ENCODE measurements at regions not wholly inside any gene's neighbourhood (a gene's known extent, or its start where the extent isn't known, plus 50 kb on each side); places are given as distances from the start of the nearest gene placed in this dataset.

GRCh38 chr2:145185696-145186095 lies 665.8 kb upstream of the ZEB2 start:
- no peak overlapping the region for H3K27ac Mint-ChIP-seq
- no peaks in the 10 kb centered on the region for H3K36me3 ChIP-seq (replicated peaks in 1 of 2; ENCODE audit: control extremely low read depth in 1 of 2, control insufficient read depth in 1 of 2, extremely low read depth in 1 of 2, insufficient read depth in 2 of 2, low read length in 1 of 2)

DNA sequence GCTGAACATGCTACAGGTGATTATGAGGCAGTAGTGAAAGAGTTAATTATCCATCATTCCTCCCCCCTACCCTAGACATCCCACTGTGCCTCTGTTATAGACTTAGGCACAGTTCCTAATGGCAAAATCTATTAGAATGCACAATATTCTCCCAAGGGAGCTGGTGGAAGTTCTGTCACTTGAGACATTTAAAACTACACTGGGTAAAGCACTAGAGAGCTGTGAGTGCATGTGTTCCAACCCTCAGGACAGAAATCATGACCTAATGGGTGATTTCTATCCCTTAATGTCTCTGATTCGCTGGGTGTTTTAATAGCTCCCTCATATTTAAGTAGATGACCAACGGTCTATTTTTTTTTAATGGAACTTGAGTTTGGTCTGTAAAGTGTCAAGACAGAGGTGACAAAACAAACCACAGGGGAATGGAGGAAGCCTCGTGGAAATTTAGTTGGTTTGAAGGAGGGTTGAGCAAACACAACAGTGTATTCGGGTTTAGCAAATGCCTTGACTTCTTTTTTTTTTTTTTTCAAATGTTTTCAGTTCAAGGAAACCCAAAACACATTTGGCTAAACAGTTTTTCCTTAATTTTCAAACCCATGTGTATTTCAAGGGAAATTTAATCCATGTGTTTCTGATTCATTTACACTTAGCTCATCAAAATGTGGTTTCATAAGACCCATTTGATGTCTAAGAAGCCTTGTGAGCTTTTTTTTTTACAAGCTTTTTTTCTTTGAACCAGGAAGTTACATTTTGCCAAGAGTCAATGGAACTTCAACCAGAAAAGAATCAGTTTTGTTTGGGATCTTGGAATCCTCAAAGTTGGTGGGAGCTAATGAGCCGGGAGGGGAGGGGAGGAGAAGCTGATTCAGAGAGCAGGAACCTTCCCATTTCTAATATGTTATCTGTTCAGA lies 665.1 kb upstream of the ZEB2 start:
- H3K9ac ChIP-seq (ENCODE audit: low read length): no peak overlapping the region
- no peak overlapping the region for H3K4me3 ChIP-seq (ENCODE audit: control extremely low read depth in 1 of 5, extremely low read depth in 1 of 5, insufficient read depth in 1 of 5, low read depth in 2 of 5, low read length in 4 of 5)
- no peaks in the 10 kb centered on the region for H3K36me3 ChIP-seq (replicated peaks in 1 of 2; ENCODE audit: control extremely low read depth in 1 of 2, control insufficient read depth in 1 of 2, extremely low read depth in 1 of 2, insufficient read depth in 2 of 2, low read length in 1 of 2)
- no peaks in the 10 kb centered on the region for H3K27me3 ChIP-seq (replicated peaks in 1 of 4; ENCODE audit: control extremely low read depth in 1 of 4, control insufficient read depth in 3 of 4, insufficient read depth in 4 of 4, low read length in 3 of 4)
- H3K9me3 ChIP-seq (ENCODE audit: control extremely low read depth in 1 of 3, control insufficient read depth in 2 of 3, insufficient read depth in 1 of 3, low read length in 2 of 3): no peaks in the 10 kb centered on the region
- ChIA-PET CTCF (interaction anchor here (0.6 to 0.7 kb wide), 2 partner anchors 560 to 1423 kb away, joined by 3 read pairs; no protein-coding TSS in a partner anchor), POLR2A (no interaction called here)
- no peak for TF ChIP-seq EZH2 (IDR thresholded peaks at IDR 0.05; ENCODE audit: borderline replicate concordance, insufficient read depth, low read depth, low read length, poor library complexity, severe bottlenecking)
- TF ChIP-seq, protein P1, sequence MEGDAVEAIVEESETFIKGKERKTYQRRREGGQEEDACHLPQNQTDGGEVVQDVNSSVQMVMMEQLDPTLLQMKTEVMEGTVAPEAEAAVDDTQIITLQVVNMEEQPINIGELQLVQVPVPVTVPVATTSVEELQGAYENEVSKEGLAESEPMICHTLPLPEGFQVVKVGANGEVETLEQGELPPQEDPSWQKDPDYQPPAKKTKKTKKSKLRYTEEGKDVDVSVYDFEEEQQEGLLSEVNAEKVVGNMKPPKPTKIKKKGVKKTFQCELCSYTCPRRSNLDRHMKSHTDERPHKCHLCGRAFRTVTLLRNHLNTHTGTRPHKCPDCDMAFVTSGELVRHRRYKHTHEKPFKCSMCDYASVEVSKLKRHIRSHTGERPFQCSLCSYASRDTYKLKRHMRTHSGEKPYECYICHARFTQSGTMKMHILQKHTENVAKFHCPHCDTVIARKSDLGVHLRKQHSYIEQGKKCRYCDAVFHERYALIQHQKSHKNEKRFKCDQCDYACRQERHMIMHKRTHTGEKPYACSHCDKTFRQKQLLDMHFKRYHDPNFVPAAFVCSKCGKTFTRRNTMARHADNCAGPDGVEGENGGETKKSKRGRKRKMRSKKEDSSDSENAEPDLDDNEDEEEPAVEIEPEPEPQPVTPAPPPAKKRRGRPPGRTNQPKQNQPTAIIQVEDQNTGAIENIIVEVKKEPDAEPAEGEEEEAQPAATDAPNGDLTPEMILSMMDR (IDR thresholded peaks at IDR 0.05): no peak
- no peak overlapping the region for H3K4me2 ChIP-seq (replicated peaks; ENCODE audit: low read depth, low read length, poor library complexity, severe bottlenecking)
- WGBS (ENCODE audit: insufficient coverage): no CpG with 5 or more reads among the region's 5 CpGs
- Mint-ChIP-seq H3K27me3 (no peaks in the 10 kb centered on the region), H3K27ac (no peak overlapping the region), H3K9me3 (ENCODE audit: insufficient read depth) (no peaks in the 10 kb centered on the region), H3K4me1 (peaks cover 21% of the 10 kb centered on the region), H3K4me3 (no peak overlapping the region)
- intact Hi-C loops (cut with micrococcal nuclease): no loop called here
- ATAC-seq (ENCODE audit: low read depth): no peak
- no peak for DNase-seq
- H4K20me1 ChIP-seq (ENCODE audit: control insufficient read depth, insufficient read depth, low read length, poor library complexity, severe bottlenecking): no peaks in the 10 kb centered on the region
- H3K79me2 ChIP-seq (ENCODE audit: control insufficient read depth, insufficient read depth, low read length): no peaks in the 10 kb centered on the region
- no peak overlapping the region for H3K27ac ChIP-seq (ENCODE audit: low read length in 2 of 2)
- H3K4me1 ChIP-seq (ENCODE audit: control insufficient read depth in 2 of 2, insufficient read depth in 2 of 2, low read length in 2 of 2): peaks cover 9 to 15% of the 10 kb centered on the region in 2 donors
- H2AFZ ChIP-seq (ENCODE audit: insufficient read depth, low read depth, low read length, poor library complexity, severe bottlenecking): no peak overlapping the region

More at GRCh38 chr2:145185696-145186095, 665.8 kb upstream of the ZEB2 start:
- no peaks in the 10 kb centered on the region for H4K20me1 ChIP-seq (ENCODE audit: control insufficient read depth, insufficient read depth, low read length, poor library complexity, severe bottlenecking)
- Mint-ChIP-seq H3K4me1 (peaks cover 21% of the 10 kb centered on the region), H3K27me3 (no peaks in the 10 kb centered on the region), H3K9me3 (ENCODE audit: insufficient read depth) (no peaks in the 10 kb centered on the region), H3K4me3 (no peak overlapping the region)
- H3K9me3 ChIP-seq (ENCODE audit: control extremely low read depth in 1 of 3, control insufficient read depth in 2 of 3, insufficient read depth in 1 of 3, low read length in 2 of 3): no peaks in the 10 kb centered on the region
- no peak for TF ChIP-seq EZH2 (IDR thresholded peaks at IDR 0.05; ENCODE audit: borderline replicate concordance, insufficient read depth, low read depth, low read length, poor library complexity, severe bottlenecking)
- TF ChIP-seq, protein P1 (IDR thresholded peaks at IDR 0.05): no peak
- DNase-seq (no peak), ATAC-seq (ENCODE audit: low read depth) (no peak)
- H3K79me2 ChIP-seq (ENCODE audit: control insufficient read depth, insufficient read depth, low read length): no peaks in the 10 kb centered on the region
- POLR2A ChIA-PET: no interaction called here
- H3K9ac ChIP-seq (ENCODE audit: low read length): no peak overlapping the region
- intact Hi-C loops (cut with micrococcal nuclease): no loop called here
- no peak overlapping the region for H3K4me3 ChIP-seq (ENCODE audit: control extremely low read depth in 1 of 5, extremely low read depth in 1 of 5, insufficient read depth in 1 of 5, low read depth in 2 of 5, low read length in 4 of 5)
- no peak overlapping the region for H3K27ac ChIP-seq (ENCODE audit: low read length in 2 of 2)
- H3K4me2 ChIP-seq (replicated peaks; ENCODE audit: low read depth, low read length, poor library complexity, severe bottlenecking): no peak overlapping the region
- H3K27me3 ChIP-seq (replicated peaks in 1 of 4; ENCODE audit: control extremely low read depth in 1 of 4, control insufficient read depth in 3 of 4, insufficient read depth in 4 of 4, low read length in 3 of 4): no peaks in the 10 kb centered on the region
- H2AFZ ChIP-seq (ENCODE audit: insufficient read depth, low read depth, low read length, poor library complexity, severe bottlenecking): no peak overlapping the region
- WGBS (ENCODE audit: insufficient coverage): no CpG with 5 or more reads among the region's 3 CpGs
- CTCF ChIA-PET: interaction anchor here (0.6 to 0.7 kb wide), 2 partner anchors 560 to 1424 kb away, joined by 3 read pairs; no protein-coding TSS in a partner anchor
- H3K4me1 ChIP-seq (ENCODE audit: control insufficient read depth in 2 of 2, insufficient read depth in 2 of 2, low read length in 2 of 2): peaks cover 9 to 15% of the 10 kb centered on the region in 2 donors
